ENCODE measurements at regions not wholly inside any gene's neighbourhood (a gene's known extent, or its start where the extent isn't known, plus 50 kb on each side); places are given as distances from the start of the nearest gene placed in this dataset.
"Not testable (repeated sequence)": the region's sequence is repeated elsewhere in the genome, so short reads cannot be mapped to it uniquely, and the experiment has no call there.

- Histone ChIP-seq H3K4me1 (no peaks in the 10 kb centered on the region), H3K27me3 (replicated peaks in 1 of 7) (peaks cover 0 to 37% (median 0%) of the 10 kb centered on the region in 7 donors), H3K36me3 (no peaks in the 10 kb centered on the region), H3K27ac (no peak overlapping the region), H3K4me3 (no peak overlapping the region), H3K9me3 (peaks cover 0 to 18% (median 10%) of the 10 kb centered on the region in 8 donors)
- 81 to 89% (median 85%) methylated on average over 7 to 17 of the region's 17 CpGs for WGBS, 5 donors
- intact Hi-C loops (cut with DNase I; ENCODE audit: low total_unique reads) = no loop called here
- peak; percentile 67 for DNase-seq
- TF ChIP-seq POLR2AphosphoS5 (IDR thresholded peaks at IDR 0.05) (no peak), POLR2A (IDR thresholded peaks at IDR 0.05) (no peak), CTCF (IDR thresholded peaks at IDR 0.05 in 8 of 11, conservative IDR thresholded peaks at IDR 0.05 in 3 of 11) (no peak)
Observed at GRCh38 chr22:49398115-49398514, 429.6 kb downstream of the BRD1 start.

GRCh38 chr22:49396817-49397216, 430.9 kb downstream of the BRD1 start:
- no peak overlapping the region for H3K4me3 ChIP-seq
- no peak overlapping the region for H3K27ac ChIP-seq
- H3K9me3 ChIP-seq = peaks cover 0 to 18% (median 10%) of the 10 kb centered on the region in 8 donors
- TF ChIP-seq POLR2AphosphoS5 (IDR thresholded peaks at IDR 0.05) (no peak), POLR2A (IDR thresholded peaks at IDR 0.05) (no peak)
- intact Hi-C loops (cut with DNase I; ENCODE audit: low total_unique reads) = no loop called here
- H3K27me3 ChIP-seq (replicated peaks in 1 of 7) = peaks cover 0 to 44% (median 0%) of the 10 kb centered on the region in 7 donors
- WGBS, 5 donors = 68 to 86% (median 78%) methylated on average over 11 of the region's 11 CpGs
- no peaks in the 10 kb centered on the region for H3K4me1 ChIP-seq
- no peaks in the 10 kb centered on the region for H3K36me3 ChIP-seq
- no peak for DNase-seq

GRCh38 chr22:49395617-49396016, 432.1 kb downstream of the BRD1 start:
- intact Hi-C loops (cut with DNase I; ENCODE audit: low total_unique reads) = no loop called here
- no peaks in the 10 kb centered on the region for H3K4me1 ChIP-seq
- H3K27me3 ChIP-seq (replicated peaks in 1 of 7) = peaks cover 0 to 43% (median 0%) of the 10 kb centered on the region in 7 donors
- TF ChIP-seq CTCF (IDR thresholded peaks at IDR 0.05 in 8 of 11, conservative IDR thresholded peaks at IDR 0.05 in 3 of 11) (no peak), POLR2A (IDR thresholded peaks at IDR 0.05) (no peak), POLR2AphosphoS5 (IDR thresholded peaks at IDR 0.05) (no peak)
- peaks cover 0 to 18% (median 10%) of the 10 kb centered on the region in 8 donors for H3K9me3 ChIP-seq
- peak; percentile 28 for DNase-seq
- no peak overlapping the region for H3K27ac ChIP-seq
- no peaks in the 10 kb centered on the region for H3K36me3 ChIP-seq
- no peak overlapping the region for H3K4me3 ChIP-seq
- 74 to 93% (median 79%) methylated on average over 6 to 8 of the region's 8 CpGs for WGBS, 5 donors

GRCh38 chr22:49395062-49395461, 432.6 kb downstream of the BRD1 start:
- 79 to 95% (median 85%) methylated on average over 5 of the region's 5 CpGs for WGBS, 5 donors
- intact Hi-C loops (cut with DNase I; ENCODE audit: low total_unique reads); H3K36me3 ChIP-seq; H3K27ac ChIP-seq; DNase-seq; H3K4me1 ChIP-seq; H3K4me3 ChIP-seq: not testable (repeated sequence)
- Histone ChIP-seq H3K27me3 (replicated peaks in 1 of 7) (peaks cover 0 to 43% (median 0%) of the 10 kb centered on the region in 7 donors), H3K9me3 (peaks cover 0 to 18% (median 10%) of the 10 kb centered on the region in 8 donors)

GRCh38 chr22:49394116-49394785, 433.4 kb downstream of the BRD1 start:
- 72 to 88% (median 83%) methylated on average over 7 of the region's 7 CpGs for WGBS, 5 donors
- intact Hi-C loops (cut with DNase I; ENCODE audit: low total_unique reads) = no loop called here
- H3K4me1 ChIP-seq = no peaks in the 10 kb centered on the region
- H3K4me3 ChIP-seq = no peak overlapping the region
- DNase-seq = no peak
- H3K9me3 ChIP-seq = peaks cover 0 to 18% (median 10%) of the 10 kb centered on the region in 8 donors
- peaks cover 0 to 42% (median 0%) of the 10 kb centered on the region in 7 donors for H3K27me3 ChIP-seq (replicated peaks in 1 of 7)
- H3K36me3 ChIP-seq = no peaks in the 10 kb centered on the region
- H3K27ac ChIP-seq = no peak overlapping the region
- no peak for TF ChIP-seq POLR2AphosphoS5 (IDR thresholded peaks at IDR 0.05)
- TF ChIP-seq POLR2A (IDR thresholded peaks at IDR 0.05) = no peak
- TF ChIP-seq CTCF (IDR thresholded peaks at IDR 0.05 in 8 of 11, conservative IDR thresholded peaks at IDR 0.05 in 3 of 11) = no peak

Data from spleen (tissue), 11 donors.